GM12875 (cell line): ENCODE measurements at regions not wholly inside any gene's neighbourhood (a gene's known extent, or its start where the extent isn't known, plus 50 kb on each side); places are given as distances from the start of the nearest gene placed in this dataset.

Experiments
- H3K4me3 ChIP-seq: one replicate; pipeline ENCODE4 v1.5.1; 2011; ENCODE audit warnings: low read depth, low read length, control low read depth
- CTCF ChIP-seq: IDR thresholded peaks from 2 replicates; pipeline ENCODE4 v1.5.1; 2011; ENCODE audit warnings: low read depth, mild to moderate bottlenecking, control low read depth, inconsistent platforms, low read length, moderate library complexity, borderline replicate concordance; ENCODE audit not compliant: insufficient read depth

GRCh38 chr4:85408301-85408700 is 66.6 kb upstream of the ARHGAP24 start:
- no peak for TF ChIP-seq CTCF
- no peak overlapping the region for H3K4me3 ChIP-seq

DNA sequence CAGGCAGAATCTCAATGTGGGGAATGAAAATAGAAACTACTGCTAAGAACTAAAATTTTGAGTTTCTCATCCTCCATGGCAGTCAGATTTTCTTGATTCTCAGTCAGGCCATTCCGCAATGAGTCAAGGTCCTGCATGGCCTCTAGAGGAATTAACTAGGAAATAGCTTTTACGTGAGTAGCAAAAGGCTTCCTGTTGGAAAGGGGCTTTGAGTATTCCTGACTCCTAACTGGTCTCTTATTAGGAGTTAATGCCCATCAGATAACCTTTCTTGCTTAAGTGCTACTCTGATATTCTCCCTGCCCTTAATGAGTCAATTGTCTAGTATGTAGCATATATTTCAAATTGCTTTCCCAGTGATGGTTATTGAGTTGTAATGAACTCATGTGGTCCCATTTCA is 65.7 kb upstream of the ARHGAP24 start:
- H3K4me3 ChIP-seq: no peak overlapping the region
- TF ChIP-seq CTCF: no peak

DNA sequence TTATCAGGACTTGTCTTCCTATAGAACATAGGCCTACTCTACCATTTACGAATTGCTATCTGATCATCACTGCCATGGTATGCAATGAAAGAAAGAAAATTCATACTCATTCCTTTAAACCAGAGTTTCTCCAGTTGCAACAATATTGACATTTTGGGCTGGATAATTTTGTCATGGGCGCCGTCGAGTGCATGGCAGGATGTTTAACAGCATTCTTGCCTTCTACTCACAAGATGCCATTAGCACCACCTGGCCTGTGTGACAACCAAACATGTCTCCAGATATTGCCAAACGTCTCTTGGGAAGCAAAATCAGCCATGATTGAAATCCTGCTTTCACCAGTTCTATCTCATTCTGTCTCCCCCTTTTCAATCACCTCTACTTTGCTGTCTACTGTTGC is 63.6 kb upstream of the ARHGAP24 start:
- TF ChIP-seq CTCF: no peak
- no peak overlapping the region for H3K4me3 ChIP-seq

DNA sequence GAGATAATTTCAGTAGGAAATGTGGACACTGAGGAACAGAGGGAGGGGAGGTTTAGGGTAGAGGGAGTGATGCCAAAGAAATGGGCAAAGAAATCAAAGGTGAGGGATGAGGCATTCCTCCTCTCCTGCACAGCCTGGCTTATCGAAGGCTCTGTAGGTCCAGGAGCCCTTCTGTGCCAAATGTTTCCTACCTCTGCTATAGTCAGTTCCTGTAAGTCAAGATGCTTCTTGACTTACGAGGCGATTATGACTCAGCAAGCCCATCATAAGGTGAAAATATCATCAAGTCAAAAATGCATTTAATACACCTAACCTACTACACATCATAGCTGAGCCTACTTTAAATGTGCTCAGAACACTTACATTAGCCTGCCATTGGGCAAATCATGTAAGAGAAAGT is 60.0 kb upstream of the ARHGAP24 start:
- no peak overlapping the region for H3K4me3 ChIP-seq
- no peak for TF ChIP-seq CTCF

GRCh38 chr4:85416094-85416493 is 58.9 kb upstream of the ARHGAP24 start:
- no peak for TF ChIP-seq CTCF
- H3K4me3 ChIP-seq: no peak overlapping the region

- no peak overlapping the region for H3K4me3 ChIP-seq
- TF ChIP-seq CTCF: no peak
These were observed 55.8 kb upstream of the ARHGAP24 start for GRCh38 chr4:85419103-85419502.

- TF ChIP-seq CTCF: no peak
- H3K4me3 ChIP-seq: no peak overlapping the region
These were observed 54.1 kb upstream of the ARHGAP24 start for GRCh38 chr4:85420831-85421230.

DNA sequence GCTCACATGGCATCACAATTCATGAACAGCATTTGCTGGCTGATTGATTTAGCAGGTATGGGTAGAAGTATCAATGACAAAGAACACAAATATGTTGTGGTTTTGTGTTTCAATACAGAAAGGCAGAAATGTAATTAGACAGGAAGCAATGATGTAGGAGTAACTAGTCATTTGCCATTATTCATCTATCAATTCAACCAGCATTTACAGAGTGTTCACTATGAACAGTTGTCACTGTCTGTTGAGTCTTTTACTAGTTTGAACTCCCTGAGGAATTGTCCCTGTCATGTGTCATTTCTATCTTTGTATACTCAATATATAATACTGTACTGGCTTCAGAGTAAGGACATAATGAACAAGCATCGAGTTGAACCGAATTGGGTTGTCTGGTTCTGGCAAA is 51.5 kb upstream of the ARHGAP24 start:
- no peak for TF ChIP-seq CTCF
- no peak overlapping the region for H3K4me3 ChIP-seq
